Liver (tissue), 3 donors: ENCODE measurements at regions not wholly inside any gene's neighbourhood (a gene's known extent, or its start where the extent isn't known, plus 50 kb on each side); places are given as distances from the start of the nearest gene placed in this dataset.

Experiments used
- CTCF ChIP-seq: fragments of 150-350 bp; IDR thresholded peaks from 2 replicates; pipeline ENCODE4 v1.5.1; 2017; ENCODE audit warnings: improper control_type of control experiment, low read depth, low read length; ENCODE audit not compliant: missing input control
- EGR1 ChIP-seq, 2 donors: IDR thresholded peaks; 2 replicates each; pipeline ENCODE4 v1.6.1; 2016 to 2018; ENCODE audit warnings: antibody characterized with exemption in 2 of 2, low read depth in 2 of 2
- FOXA1 ChIP-seq: IDR thresholded peaks from 2 replicates; pipeline ENCODE4 v1.6.1; 2016; ENCODE audit warnings: antibody characterized with exemption
- GABPA ChIP-seq, 2 donors: IDR thresholded peaks in 1 of 2; conservative IDR thresholded peaks in 1 of 2; 2 replicates each; pipeline ENCODE4 v1.6.1; 2016; ENCODE audit warnings: antibody characterized with exemption in 2 of 2, mild to moderate bottlenecking in 1 of 2, moderate library complexity in 1 of 2
- JUND ChIP-seq, 2 donors: IDR thresholded peaks; 2 replicates each; pipeline ENCODE4 v1.6.1; 2016; ENCODE audit warnings: antibody characterized with exemption in 2 of 2
- RAD21 ChIP-seq, 2 donors: IDR thresholded peaks; 2 replicates each; pipeline ENCODE4 v1.6.1; 2016; ENCODE audit warnings: antibody characterized with exemption in 2 of 2, mild to moderate bottlenecking in 2 of 2
- REST ChIP-seq: IDR thresholded peaks from 2 replicates; pipeline ENCODE4 v1.6.1; 2016; ENCODE audit warnings: antibody characterized with exemption, mild to moderate bottlenecking
- SP1 ChIP-seq: IDR thresholded peaks from 2 replicates; pipeline ENCODE4 v1.6.1; 2018; ENCODE audit warnings: antibody characterized with exemption, mild to moderate bottlenecking
- TAF1 ChIP-seq: conservative IDR thresholded peaks from 2 replicates; pipeline ENCODE4 v1.6.1; 2016; ENCODE audit warnings: antibody characterized with exemption, mild to moderate bottlenecking
- YY1 ChIP-seq: IDR thresholded peaks from 2 replicates; pipeline ENCODE4 v1.6.1; 2016; ENCODE audit warnings: antibody characterized with exemption, mild to moderate bottlenecking
- TF ChIP-seq, protein P1 (sequence below): IDR thresholded peaks from 2 replicates; pipeline ENCODE4 v1.6.1; 2016; ENCODE audit warnings: antibody characterized with exemption
- TF ChIP-seq, protein P2 (sequence below): IDR thresholded peaks from 2 replicates; pipeline ENCODE4 v1.6.1; 2016; ENCODE audit warnings: antibody characterized with exemption
- donor health status: healthy.
- donor health status: healthy.

DNA sequence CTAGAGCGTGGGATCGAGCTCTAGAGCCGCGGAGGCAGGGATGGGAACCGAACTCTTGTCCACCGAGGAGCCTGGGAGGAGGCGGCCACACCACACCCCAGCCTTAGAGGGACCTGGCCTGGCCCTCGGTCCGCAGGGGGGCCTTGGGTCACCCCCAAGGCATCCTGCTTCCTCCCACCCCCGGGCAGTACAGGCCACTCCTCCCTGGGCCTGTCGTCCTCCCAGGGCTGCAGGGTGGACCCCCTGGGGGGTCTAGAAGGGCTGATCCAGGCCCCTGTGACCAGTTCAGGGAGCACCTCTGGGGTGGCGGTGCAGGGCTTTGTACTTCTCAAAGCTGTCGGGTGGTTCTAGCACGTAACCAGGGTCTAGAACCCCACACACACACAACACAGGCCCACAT is 79.1 kb upstream of the FBRSL1 start:
- no peak for TF ChIP-seq RAD21 (IDR thresholded peaks at IDR 0.05)
- TF ChIP-seq CTCF, result no peak
- no peak for TF ChIP-seq REST
- no peak for TF ChIP-seq YY1
- TF ChIP-seq SP1, result no peak
- TF ChIP-seq, protein P1, sequence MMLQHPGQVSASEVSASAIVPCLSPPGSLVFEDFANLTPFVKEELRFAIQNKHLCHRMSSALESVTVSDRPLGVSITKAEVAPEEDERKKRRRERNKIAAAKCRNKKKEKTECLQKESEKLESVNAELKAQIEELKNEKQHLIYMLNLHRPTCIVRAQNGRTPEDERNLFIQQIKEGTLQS, result no peak
- TF ChIP-seq, protein P2, sequence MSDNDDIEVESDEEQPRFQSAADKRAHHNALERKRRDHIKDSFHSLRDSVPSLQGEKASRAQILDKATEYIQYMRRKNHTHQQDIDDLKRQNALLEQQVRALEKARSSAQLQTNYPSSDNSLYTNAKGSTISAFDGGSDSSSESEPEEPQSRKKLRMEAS, result no peak
- TF ChIP-seq FOXA1, result no peak
- TF ChIP-seq TAF1, result no peak
- no peak for TF ChIP-seq GABPA (IDR thresholded peaks at IDR 0.05 in 1 of 2, conservative IDR thresholded peaks at IDR 0.05 in 1 of 2)
- TF ChIP-seq EGR1 (IDR thresholded peaks at IDR 0.05; ENCODE audit: low read depth in 2 of 2), result no peak
- no peak for TF ChIP-seq JUND (IDR thresholded peaks at IDR 0.05)
